ENCODE measurements at regions not wholly inside any gene's neighbourhood (a gene's known extent, or its start where the extent isn't known, plus 50 kb on each side); places are given as distances from the start of the nearest gene placed in this dataset.

DNA sequence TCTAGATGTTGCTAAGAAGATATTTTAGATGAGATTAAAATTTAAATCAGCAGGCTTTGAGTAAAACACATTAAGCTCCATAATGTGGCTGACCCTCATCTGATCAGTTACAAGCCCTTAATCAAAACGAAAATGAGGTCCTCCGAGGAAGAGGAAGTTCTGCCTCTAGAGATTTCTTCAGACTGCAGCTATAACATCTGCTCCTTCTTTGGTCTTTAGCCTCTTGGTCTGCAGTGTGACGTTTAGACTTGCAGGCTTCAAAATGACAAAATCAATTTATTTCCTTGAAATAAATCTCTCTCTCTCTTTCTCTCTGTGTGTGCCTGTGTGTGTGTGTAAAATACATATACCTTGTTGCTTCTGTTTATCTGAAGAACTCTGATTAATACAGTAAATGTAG lies 1429.8 kb upstream of the CDH9 start:
- Histone ChIP-seq H3K4me3 (ENCODE audit: low read length) (peak overlapping the region; percentile 42), H4K20me1 (ENCODE audit: insufficient read depth, low read depth, low read length) (no peaks in the 10 kb centered on the region), H3K4me2 (ENCODE audit: low read depth, low read length, poor library complexity, severe bottlenecking) (peak overlapping the region; percentile 84), H3K9me2 (replicated peaks; ENCODE audit: insufficient read depth, low read length) (no peaks in the 10 kb centered on the region), H3K27me3 (ENCODE audit: low read length) (no peaks in the 10 kb centered on the region), H3K79me2 (ENCODE audit: low read length) (no peaks in the 10 kb centered on the region), H3K4me1 (ENCODE audit: low read length) (peaks cover 26% of the 10 kb centered on the region), H2AFZ (ENCODE audit: low read length) (peak overlapping the region; percentile 83; the same call in 1 of the 2 replicates), H3K9ac (ENCODE audit: low read length) (peak overlapping the region; percentile 32; the same call in 1 of the 2 replicates), H3K36me3 (ENCODE audit: insufficient read depth, low read length) (no peaks in the 10 kb centered on the region), H3K9me3 (ENCODE audit: low read length) (no peaks in the 10 kb centered on the region), H3K27ac (ENCODE audit: low read length) (peak overlapping the region; percentile 78)
- peak; percentile 90 for DNase-seq

- H3K79me2 ChIP-seq (ENCODE audit: low read length), result no peaks in the 10 kb centered on the region
- H4K20me1 ChIP-seq (ENCODE audit: insufficient read depth, low read depth, low read length), result no peaks in the 10 kb centered on the region
- H3K9me3 ChIP-seq (ENCODE audit: low read length), result no peaks in the 10 kb centered on the region
- H2AFZ ChIP-seq (ENCODE audit: low read length), result no peak overlapping the region
- H3K4me3 ChIP-seq (ENCODE audit: low read length), result no peak overlapping the region
- DNase-seq, result no peak
- no peaks in the 10 kb centered on the region for H3K27me3 ChIP-seq (ENCODE audit: low read length)
- H3K9me2 ChIP-seq (replicated peaks; ENCODE audit: insufficient read depth, low read length), result no peaks in the 10 kb centered on the region
- no peak overlapping the region for H3K4me2 ChIP-seq (ENCODE audit: low read depth, low read length, poor library complexity, severe bottlenecking)
- H3K27ac ChIP-seq (ENCODE audit: low read length), result no peak overlapping the region
- peaks cover 25% of the 10 kb centered on the region for H3K4me1 ChIP-seq (ENCODE audit: low read length)
- no peaks in the 10 kb centered on the region for H3K36me3 ChIP-seq (ENCODE audit: insufficient read depth, low read length)
- H3K9ac ChIP-seq (ENCODE audit: low read length), result no peak overlapping the region
Measured at GRCh38 chr5:28463728-28464127, 1425.3 kb upstream of the CDH9 start.

GRCh38 chr5:28451483-28451882 lies 1413.1 kb upstream of the CDH9 start:
- Histone ChIP-seq H3K4me3 (ENCODE audit: low read length) (no peak overlapping the region), H4K20me1 (ENCODE audit: insufficient read depth, low read depth, low read length) (no peaks in the 10 kb centered on the region), H3K27me3 (ENCODE audit: low read length) (no peaks in the 10 kb centered on the region), H3K9me3 (ENCODE audit: low read length) (no peaks in the 10 kb centered on the region), H3K36me3 (ENCODE audit: insufficient read depth, low read length) (no peaks in the 10 kb centered on the region), H3K27ac (ENCODE audit: low read length) (no peak overlapping the region), H3K4me1 (ENCODE audit: low read length) (no peaks in the 10 kb centered on the region), H2AFZ (ENCODE audit: low read length) (no peak overlapping the region), H3K9me2 (replicated peaks; ENCODE audit: insufficient read depth, low read length) (no peaks in the 10 kb centered on the region), H3K79me2 (ENCODE audit: low read length) (no peaks in the 10 kb centered on the region), H3K9ac (ENCODE audit: low read length) (no peak overlapping the region), H3K4me2 (ENCODE audit: low read depth, low read length, poor library complexity, severe bottlenecking) (no peak overlapping the region)
- DNase-seq, result no peak

- Histone ChIP-seq H3K9me3 (ENCODE audit: low read length) (no peaks in the 10 kb centered on the region), H3K9me2 (replicated peaks; ENCODE audit: insufficient read depth, low read length) (no peaks in the 10 kb centered on the region), H3K27me3 (ENCODE audit: low read length) (no peaks in the 10 kb centered on the region), H3K4me1 (ENCODE audit: low read length) (no peaks in the 10 kb centered on the region), H3K4me2 (ENCODE audit: low read depth, low read length, poor library complexity, severe bottlenecking) (no peak overlapping the region), H3K36me3 (ENCODE audit: insufficient read depth, low read length) (no peaks in the 10 kb centered on the region), H3K79me2 (ENCODE audit: low read length) (no peaks in the 10 kb centered on the region), H3K9ac (ENCODE audit: low read length) (no peak overlapping the region), H2AFZ (ENCODE audit: low read length) (no peak overlapping the region), H4K20me1 (ENCODE audit: insufficient read depth, low read depth, low read length) (no peaks in the 10 kb centered on the region), H3K4me3 (ENCODE audit: low read length) (no peak overlapping the region), H3K27ac (ENCODE audit: low read length) (no peak overlapping the region)
- DNase-seq, result no peak
Measured at GRCh38 chr5:28450997-28451396, 1412.6 kb upstream of the CDH9 start.

- no peaks in the 10 kb centered on the region for H3K9me3 ChIP-seq (ENCODE audit: low read length)
- no peak overlapping the region for H3K9ac ChIP-seq (ENCODE audit: low read length)
- no peak overlapping the region for H2AFZ ChIP-seq (ENCODE audit: low read length)
- no peaks in the 10 kb centered on the region for H3K9me2 ChIP-seq (replicated peaks; ENCODE audit: insufficient read depth, low read length)
- no peaks in the 10 kb centered on the region for H3K79me2 ChIP-seq (ENCODE audit: low read length)
- H3K4me1 ChIP-seq (ENCODE audit: low read length), result no peaks in the 10 kb centered on the region
- no peak overlapping the region for H3K27ac ChIP-seq (ENCODE audit: low read length)
- H3K36me3 ChIP-seq (ENCODE audit: insufficient read depth, low read length), result no peaks in the 10 kb centered on the region
- no peaks in the 10 kb centered on the region for H3K27me3 ChIP-seq (ENCODE audit: low read length)
- no peak overlapping the region for H3K4me2 ChIP-seq (ENCODE audit: low read depth, low read length, poor library complexity, severe bottlenecking)
- no peak for DNase-seq
- H3K4me3 ChIP-seq (ENCODE audit: low read length), result no peak overlapping the region
- H4K20me1 ChIP-seq (ENCODE audit: insufficient read depth, low read depth, low read length), result no peaks in the 10 kb centered on the region
Measured at GRCh38 chr5:28448791-28449190, 1410.4 kb upstream of the CDH9 start.

DNA sequence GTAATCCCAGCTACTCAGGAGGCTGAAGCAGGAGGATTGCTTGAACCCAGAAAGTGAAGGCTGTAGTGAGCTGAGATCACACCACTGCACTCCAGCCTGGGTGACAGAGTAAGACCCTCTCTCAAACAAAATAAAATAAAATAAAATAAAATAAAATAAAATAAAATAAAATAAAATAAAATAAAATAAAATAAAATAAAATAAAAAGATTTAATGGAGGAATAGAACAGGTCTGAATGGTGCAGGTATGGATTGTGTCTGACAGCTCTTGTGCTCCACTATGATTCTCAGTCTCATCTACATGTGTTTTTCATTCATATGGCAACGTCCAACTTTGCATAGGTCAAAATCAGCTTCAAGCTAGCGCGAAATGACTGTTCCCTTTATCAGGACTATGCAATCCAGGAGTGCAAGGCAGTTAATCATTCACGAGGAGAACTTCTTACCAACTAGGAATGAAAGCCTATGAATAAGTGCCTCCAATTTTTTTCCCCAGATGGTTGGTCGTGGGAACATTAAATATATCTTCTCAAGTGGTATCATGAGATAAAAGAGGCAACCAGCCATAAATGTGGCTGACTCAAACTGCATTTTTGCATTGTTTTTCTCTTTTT lies 1392.3 kb upstream of the CDH9 start:
- Histone ChIP-seq H4K20me1 (ENCODE audit: insufficient read depth, low read depth, low read length) (no peaks in the 10 kb centered on the region), H3K9ac (ENCODE audit: low read length) (no peak overlapping the region), H3K4me1 (ENCODE audit: low read length) (no peaks in the 10 kb centered on the region), H2AFZ (ENCODE audit: low read length) (no peak overlapping the region), H3K4me3 (ENCODE audit: low read length) (no peak overlapping the region), H3K9me2 (replicated peaks; ENCODE audit: insufficient read depth, low read length) (no peaks in the 10 kb centered on the region), H3K36me3 (ENCODE audit: insufficient read depth, low read length) (no peaks in the 10 kb centered on the region), H3K9me3 (ENCODE audit: low read length) (no peaks in the 10 kb centered on the region), H3K27ac (ENCODE audit: low read length) (no peak overlapping the region), H3K27me3 (ENCODE audit: low read length) (no peaks in the 10 kb centered on the region), H3K79me2 (ENCODE audit: low read length) (no peaks in the 10 kb centered on the region), H3K4me2 (ENCODE audit: low read depth, low read length, poor library complexity, severe bottlenecking) (no peak overlapping the region)
- DNase-seq, result no peak

- no peak overlapping the region for H3K4me3 ChIP-seq (ENCODE audit: low read length)
- H4K20me1 ChIP-seq (ENCODE audit: insufficient read depth, low read depth, low read length), result no peaks in the 10 kb centered on the region
- H3K4me1 ChIP-seq (ENCODE audit: low read length), result no peaks in the 10 kb centered on the region
- no peaks in the 10 kb centered on the region for H3K36me3 ChIP-seq (ENCODE audit: insufficient read depth, low read length)
- H3K79me2 ChIP-seq (ENCODE audit: low read length), result no peaks in the 10 kb centered on the region
- no peak overlapping the region for H3K27ac ChIP-seq (ENCODE audit: low read length)
- no peaks in the 10 kb centered on the region for H3K9me2 ChIP-seq (replicated peaks; ENCODE audit: insufficient read depth, low read length)
- no peak overlapping the region for H3K4me2 ChIP-seq (ENCODE audit: low read depth, low read length, poor library complexity, severe bottlenecking)
- H3K9ac ChIP-seq (ENCODE audit: low read length), result no peak overlapping the region
- H3K27me3 ChIP-seq (ENCODE audit: low read length), result no peaks in the 10 kb centered on the region
- no peak for DNase-seq
- no peak overlapping the region for H2AFZ ChIP-seq (ENCODE audit: low read length)
- H3K9me3 ChIP-seq (ENCODE audit: low read length), result no peaks in the 10 kb centered on the region; the same call in 1 of the 2 replicates
Measured at GRCh38 chr5:28421141-28421540, 1382.8 kb upstream of the CDH9 start.

DNA sequence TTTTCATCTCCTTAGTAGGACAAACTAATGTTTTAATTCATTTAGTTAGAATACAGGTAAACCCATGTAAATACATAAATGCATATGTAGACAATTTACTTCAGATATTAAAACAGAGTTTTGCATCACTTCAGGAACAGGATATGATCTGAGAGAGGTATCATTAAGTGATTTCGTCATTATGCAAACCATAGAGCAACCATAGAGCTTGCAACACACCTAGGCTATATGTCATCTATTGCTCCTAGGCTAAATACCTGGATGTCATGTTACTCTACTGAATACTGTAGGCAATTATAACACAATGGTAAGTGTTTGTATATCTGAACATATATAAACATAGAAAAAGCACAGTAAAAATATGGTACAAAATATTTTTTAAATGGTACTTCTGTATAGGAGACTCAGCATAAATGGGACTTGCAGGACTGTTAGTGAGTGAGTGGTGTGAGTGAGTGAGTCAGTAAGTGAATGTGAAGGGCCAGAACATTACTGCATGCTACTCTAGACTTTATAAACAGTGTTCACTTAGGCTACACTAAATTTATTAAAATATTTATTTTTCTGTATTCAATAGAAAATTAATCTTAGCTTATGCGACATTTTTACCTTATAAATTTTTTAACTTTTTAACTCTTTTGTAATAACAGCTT lies 1377.5 kb upstream of the CDH9 start:
- no peak overlapping the region for H3K4me3 ChIP-seq (ENCODE audit: low read length)
- no peaks in the 10 kb centered on the region for H3K9me3 ChIP-seq (ENCODE audit: low read length)
- no peak overlapping the region for H2AFZ ChIP-seq (ENCODE audit: low read length)
- H4K20me1 ChIP-seq (ENCODE audit: insufficient read depth, low read depth, low read length), result no peaks in the 10 kb centered on the region
- no peaks in the 10 kb centered on the region for H3K9me2 ChIP-seq (replicated peaks; ENCODE audit: insufficient read depth, low read length)
- no peak overlapping the region for H3K27ac ChIP-seq (ENCODE audit: low read length)
- no peaks in the 10 kb centered on the region for H3K36me3 ChIP-seq (ENCODE audit: insufficient read depth, low read length)
- DNase-seq, result no peak
- H3K27me3 ChIP-seq (ENCODE audit: low read length), result no peaks in the 10 kb centered on the region
- H3K4me1 ChIP-seq (ENCODE audit: low read length), result no peaks in the 10 kb centered on the region
- no peak overlapping the region for H3K9ac ChIP-seq (ENCODE audit: low read length)
- H3K79me2 ChIP-seq (ENCODE audit: low read length), result no peaks in the 10 kb centered on the region
- no peak overlapping the region for H3K4me2 ChIP-seq (ENCODE audit: low read depth, low read length, poor library complexity, severe bottlenecking)

All from Karpas-422 (cell line).